Peyer's patch (tissue), 4 donors: ENCODE measurements at regions not wholly inside any gene's neighbourhood (a gene's known extent, or its start where the extent isn't known, plus 50 kb on each side); places are given as distances from the start of the nearest gene placed in this dataset.

Experiments used
- DNase-seq, 3 donors: peaks; one replicate each; pipeline ENCODE4 v3.0.0-alpha.2; 2017 to 2019
- H3K27ac ChIP-seq, 4 donors: fragments of 200-600 bp; sonication (generic); one replicate each; pipeline ENCODE4 v1.5.1; 2016 to 2019
- H3K27me3 ChIP-seq, 2 donors: fragments of 200-600 bp; sonication (generic); one replicate each; pipeline ENCODE4 v1.5.1; 2019
- H3K36me3 ChIP-seq, 3 donors: fragments of 200-600 bp; sonication (generic); one replicate each; pipeline ENCODE4 v1.5.1; 2016 to 2019
- H3K4me1 ChIP-seq, 4 donors: fragments of 200-600 bp; sonication (generic); one replicate each; pipeline ENCODE4 v1.5.1; 2016 to 2019
- H3K4me3 ChIP-seq, 4 donors: fragments of 200-600 bp; sonication (generic); 1 replicate in 3 of 4; 2 replicates in 1 of 4; pipeline ENCODE4 v1.5.1; 2016 to 2019; ENCODE audit warnings: mild to moderate bottlenecking in 1 of 4
- H3K9me3 ChIP-seq, 4 donors: fragments of 200-600 bp; sonication (generic); one replicate each; pipeline ENCODE4 v1.5.1; 2016 to 2019; ENCODE audit warnings: mild to moderate bottlenecking in 1 of 4
- CTCF ChIP-seq, 6 experiments: fragments of 450-650 bp in 4 of 6; fragments of 200-600 bp in 2 of 6; sonication (generic) in 1 of 6; IDR thresholded peaks; one replicate each; pipeline ENCODE4 v1.5.1; 2017 to 2019; ENCODE audit warnings: antibody characterized with exemption in 6 of 6, mild to moderate bottlenecking in 3 of 6, moderate library complexity in 1 of 6
- POLR2A ChIP-seq, 2 donors: fragments of 450-650 bp; IDR thresholded peaks; one replicate each; pipeline ENCODE4 v1.5.1; 2017; ENCODE audit warnings: antibody characterized with exemption in 2 of 2, mild to moderate bottlenecking in 2 of 2, moderate library complexity in 2 of 2

DNA sequence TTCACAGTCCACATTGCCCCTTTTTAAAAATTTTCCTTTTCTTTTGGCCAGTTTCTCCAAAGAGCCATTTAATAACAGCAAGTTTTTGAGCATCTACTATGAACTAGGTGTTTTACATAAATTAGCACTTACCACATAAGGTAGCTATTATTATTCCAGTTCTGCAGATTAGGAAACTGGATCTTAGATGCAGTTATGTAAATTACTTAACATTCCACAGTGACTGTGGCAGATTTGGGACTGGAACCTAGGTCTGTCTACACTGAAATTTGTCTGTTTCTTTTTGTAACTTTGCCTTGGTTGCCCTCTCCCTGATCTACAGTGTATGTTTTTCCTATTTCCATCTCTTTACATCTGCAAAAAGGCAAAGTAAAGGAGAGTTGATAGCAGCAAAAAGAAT lies 164.8 kb upstream of the ATP1B1 start:
- DNase-seq: no peak
- Histone ChIP-seq H3K27me3 (no peaks in the 10 kb centered on the region), H3K9me3 (no peaks in the 10 kb centered on the region), H3K4me1 (peaks cover 0 to 14% (median 1%) of the 10 kb centered on the region in 4 donors), H3K36me3 (no peaks in the 10 kb centered on the region), H3K27ac (no peak overlapping the region), H3K4me3 (no peak overlapping the region)
- TF ChIP-seq CTCF (IDR thresholded peaks at IDR 0.05) (no peak), POLR2A (IDR thresholded peaks at IDR 0.05) (no peak)

DNA sequence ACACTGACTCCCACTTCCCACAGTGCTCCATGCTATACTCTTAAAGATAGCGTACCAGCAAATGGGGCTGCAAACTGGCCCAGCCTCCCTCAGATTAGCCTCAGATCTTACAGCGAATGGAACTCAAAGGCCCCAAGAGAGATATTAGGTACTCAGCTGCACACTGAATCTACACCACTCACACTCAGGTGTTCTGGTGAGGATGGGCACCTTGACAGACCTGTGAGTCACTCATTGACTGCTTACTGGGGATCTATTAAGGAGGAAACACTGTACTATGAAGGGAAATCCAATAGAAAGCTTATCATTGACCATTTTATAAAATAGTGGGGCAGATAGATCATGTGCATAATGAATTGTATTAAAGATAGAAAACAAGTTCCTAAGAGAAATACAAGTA lies 164.3 kb upstream of the ATP1B1 start:
- Histone ChIP-seq H3K27me3 (no peaks in the 10 kb centered on the region), H3K9me3 (no peaks in the 10 kb centered on the region), H3K27ac (no peak overlapping the region), H3K4me3 (no peak overlapping the region), H3K36me3 (no peaks in the 10 kb centered on the region), H3K4me1 (peaks cover 0 to 15% (median 1%) of the 10 kb centered on the region in 4 donors)
- DNase-seq: no peak
- TF ChIP-seq CTCF (IDR thresholded peaks at IDR 0.05) (no peak), POLR2A (IDR thresholded peaks at IDR 0.05) (no peak)

GRCh38 chr1:168945870-168946269 lies 160.6 kb upstream of the ATP1B1 start:
- Histone ChIP-seq H3K4me1 (peaks cover 0 to 15% (median 0%) of the 10 kb centered on the region in 4 donors), H3K9me3 (no peaks in the 10 kb centered on the region), H3K27me3 (no peaks in the 10 kb centered on the region), H3K4me3 (no peak overlapping the region), H3K36me3 (no peaks in the 10 kb centered on the region), H3K27ac (peak overlapping the region in 3 of 4 donors; percentile 2 to 72 (median 27))
- peak in 2 of 3 donors; percentile 74 to 86 for DNase-seq
- TF ChIP-seq POLR2A (IDR thresholded peaks at IDR 0.05) (no peak), CTCF (IDR thresholded peaks at IDR 0.05) (no peak)

DNA sequence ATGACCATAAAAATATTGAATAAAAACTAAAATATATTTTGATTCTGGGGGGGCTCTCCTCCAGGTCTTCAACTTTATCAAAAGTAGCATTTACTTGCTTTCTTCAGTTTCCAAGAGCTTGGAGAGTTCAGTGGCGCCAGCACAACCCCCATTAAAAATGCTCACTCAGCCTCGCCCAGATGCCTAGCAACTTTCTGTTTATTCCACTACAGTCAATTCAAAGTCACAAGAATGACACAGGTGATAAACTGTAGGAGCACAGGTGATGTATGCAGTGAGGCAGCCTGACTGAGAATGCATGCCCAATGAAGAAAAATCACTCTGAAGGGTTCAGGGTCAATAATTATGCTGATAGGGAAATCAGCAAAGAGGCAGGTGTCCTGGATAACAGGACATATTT lies 159.4 kb upstream of the ATP1B1 start:
- Histone ChIP-seq H3K27me3 (no peaks in the 10 kb centered on the region), H3K4me1 (peaks cover 0 to 15% (median 0%) of the 10 kb centered on the region in 4 donors), H3K36me3 (no peaks in the 10 kb centered on the region), H3K9me3 (no peaks in the 10 kb centered on the region), H3K4me3 (no peak overlapping the region), H3K27ac (no peak overlapping the region)
- TF ChIP-seq CTCF (IDR thresholded peaks at IDR 0.05) (no peak), POLR2A (IDR thresholded peaks at IDR 0.05) (no peak)
- DNase-seq: no peak

GRCh38 chr1:168949672-168950071 lies 156.8 kb upstream of the ATP1B1 start:
- TF ChIP-seq CTCF (IDR thresholded peaks at IDR 0.05) (no peak), POLR2A (IDR thresholded peaks at IDR 0.05) (no peak)
- Histone ChIP-seq H3K4me3 (no peak overlapping the region), H3K9me3 (no peaks in the 10 kb centered on the region), H3K27me3 (no peaks in the 10 kb centered on the region), H3K4me1 (peaks cover 0 to 15% (median 0%) of the 10 kb centered on the region in 4 donors), H3K36me3 (no peaks in the 10 kb centered on the region), H3K27ac (no peak overlapping the region)
- DNase-seq: no peak

GRCh38 chr1:168957818-168958217 lies 148.7 kb upstream of the ATP1B1 start:
- H3K4me1 ChIP-seq: peaks cover 0 to 6% (median 0%) of the 10 kb centered on the region in 4 donors

More at GRCh38 chr1:168957818-168958217, 148.7 kb upstream of the ATP1B1 start:
- DNase-seq: no peak
- Histone ChIP-seq H3K36me3 (no peaks in the 10 kb centered on the region), H3K9me3 (no peaks in the 10 kb centered on the region), H3K27ac (no peak overlapping the region), H3K27me3 (no peaks in the 10 kb centered on the region), H3K4me3 (no peak overlapping the region)
- TF ChIP-seq POLR2A (IDR thresholded peaks at IDR 0.05) (no peak), CTCF (IDR thresholded peaks at IDR 0.05) (no peak)
